Umbilical cord (tissue), 1 donor: ENCODE measurements at regions not wholly inside any gene's neighbourhood (a gene's known extent, or its start where the extent isn't known, plus 50 kb on each side); places are given as distances from the start of the nearest gene placed in this dataset.
"Not testable (repeated sequence)": the region's sequence is repeated elsewhere in the genome, so short reads cannot be mapped to it uniquely, and the experiment has no call there.

Experiments used
- DNase-seq: peaks from one replicate; pipeline ENCODE4 v3.0.0-alpha.2; 2015; ENCODE audit warnings: low spot score

DNA sequence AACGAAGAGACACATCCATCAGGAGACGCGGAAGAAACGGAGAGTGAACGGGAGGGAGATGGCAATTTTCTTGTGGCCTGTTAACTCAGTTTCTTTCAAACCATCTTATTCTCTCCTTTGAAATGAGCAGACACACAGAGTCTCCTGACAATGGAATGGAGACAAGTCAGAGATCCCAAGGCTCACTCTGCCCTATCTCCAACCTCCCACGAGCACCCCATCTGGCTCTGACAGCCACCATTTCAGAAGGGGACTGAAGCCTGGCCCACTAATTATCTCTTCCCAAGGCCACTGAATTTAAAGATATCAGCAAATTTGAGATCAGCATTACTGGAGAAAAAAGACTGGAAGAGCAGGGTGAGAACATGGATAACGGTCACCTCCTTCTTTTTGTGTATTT lies 215.6 kb downstream of the DHX15 start:
- DNase-seq, result no peak

DNA sequence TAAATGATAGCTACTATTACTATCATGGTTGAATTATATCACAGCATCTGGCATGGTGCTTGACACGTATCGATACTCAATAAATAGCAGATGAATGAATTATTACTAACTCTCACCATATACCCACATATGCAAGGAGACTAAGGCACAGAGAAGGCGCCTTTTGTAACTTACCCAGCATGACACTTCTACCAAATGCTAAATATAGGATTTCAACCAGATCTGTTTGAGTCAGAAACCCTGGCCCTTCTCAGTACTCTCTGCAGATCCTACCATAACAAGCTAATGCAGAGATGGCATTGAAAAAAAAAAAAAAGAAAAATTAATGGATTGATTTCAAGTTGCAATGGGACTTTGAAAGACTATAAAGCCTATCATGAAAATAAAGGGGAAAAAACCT lies 219.5 kb downstream of the DHX15 start:
- DNase-seq, result no peak

DNA sequence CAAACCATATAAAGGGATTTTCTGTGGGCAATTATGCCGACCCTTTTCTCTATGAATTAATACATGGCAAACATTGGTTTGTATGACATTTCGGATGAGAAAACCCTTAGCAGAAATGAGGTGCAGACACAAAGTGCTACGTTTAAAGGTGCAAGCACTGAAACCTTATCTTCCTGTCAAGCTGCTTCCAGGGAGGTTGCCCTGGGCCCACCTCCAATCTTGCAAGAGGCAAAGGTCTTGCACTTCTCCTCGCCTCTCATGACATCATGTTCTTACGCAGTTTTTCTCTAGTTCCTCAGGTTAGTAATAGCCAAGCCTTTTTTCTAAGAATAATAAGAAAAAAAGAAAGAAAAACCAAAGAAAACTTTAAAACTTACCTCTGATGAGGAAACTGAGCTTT lies 220.1 kb downstream of the DHX15 start:
- DNase-seq, result no peak

DNA sequence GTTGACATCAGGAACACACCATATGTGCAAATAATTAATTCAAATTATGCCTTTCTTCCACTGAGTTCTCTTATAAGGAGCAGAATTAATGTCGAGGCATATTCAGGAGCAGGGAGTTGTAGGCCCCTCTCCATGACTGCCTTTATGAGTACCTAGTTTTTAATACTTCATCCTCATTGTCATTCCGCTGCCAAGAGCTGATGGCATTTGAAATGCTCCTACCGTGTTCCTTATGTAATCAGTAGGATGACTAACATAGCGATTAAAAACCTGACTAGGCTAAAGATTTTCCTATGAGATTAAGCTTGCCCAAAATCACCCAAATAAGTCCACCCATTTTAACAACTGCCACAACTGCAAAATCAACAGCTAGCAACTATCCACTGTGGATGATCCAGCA lies 220.6 kb downstream of the DHX15 start:
- no peak for DNase-seq

DNA sequence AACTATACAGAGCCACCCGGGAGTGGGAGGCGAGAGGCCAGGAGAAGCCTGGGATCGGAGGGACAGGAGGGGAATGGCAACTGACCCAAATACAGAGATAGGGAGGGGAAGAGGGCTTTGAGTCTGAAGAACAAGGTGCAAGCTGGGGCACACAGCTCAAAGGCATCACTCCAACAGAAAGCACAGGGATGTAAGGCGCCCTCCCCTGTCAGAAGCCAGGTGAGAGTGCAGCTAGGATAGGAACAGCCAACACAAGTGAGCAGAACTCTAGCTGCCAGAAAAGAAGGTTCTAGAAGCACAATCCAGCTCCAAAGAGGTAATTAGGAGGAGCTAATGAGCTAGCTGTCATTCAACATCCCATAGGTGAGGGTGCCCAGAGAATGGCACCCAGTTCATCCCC lies 232.2 kb downstream of the DHX15 start:
- DNase-seq, result no peak

DNA sequence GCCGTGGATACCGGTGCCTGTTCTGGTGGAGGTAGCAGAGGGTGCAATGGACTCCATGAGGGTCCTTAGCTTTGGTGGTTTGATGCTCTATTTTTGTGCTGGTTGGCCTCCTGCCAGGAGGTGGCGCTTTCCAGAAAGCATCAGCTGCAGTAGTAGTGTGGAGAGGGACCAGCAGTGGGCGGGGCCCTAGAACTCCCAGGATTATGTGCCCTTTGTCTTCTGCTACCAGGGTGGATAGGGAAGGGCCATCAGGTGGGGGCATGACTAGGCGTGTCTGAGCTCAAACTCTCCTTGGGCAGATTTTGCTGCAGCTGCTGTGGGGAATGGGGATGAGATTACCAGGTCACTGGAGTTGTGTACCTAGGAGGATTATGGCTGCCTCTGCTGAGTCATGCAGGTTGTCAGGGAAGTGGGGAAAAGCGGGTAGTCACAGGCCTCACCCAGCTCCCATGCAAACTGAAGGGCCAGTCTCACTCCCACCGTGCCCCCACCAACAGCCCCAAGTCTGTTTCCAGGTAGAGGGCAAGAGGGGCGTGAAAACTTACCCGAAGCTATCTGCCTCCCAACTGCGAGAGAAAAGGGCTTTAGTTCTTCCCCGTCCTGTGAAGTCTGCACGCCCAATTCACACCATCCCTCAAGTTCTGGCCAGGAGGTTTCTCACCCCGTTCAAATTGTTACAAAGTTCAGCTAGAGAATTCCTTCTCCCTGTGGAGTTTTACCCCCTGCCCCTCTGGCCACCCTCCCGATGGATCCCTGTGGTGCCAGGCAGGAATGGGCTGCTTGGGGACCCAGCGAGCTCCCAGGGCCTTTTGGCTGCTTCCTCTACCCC lies 235.0 kb downstream of the DHX15 start:
- not testable (repeated sequence) for DNase-seq

DNA sequence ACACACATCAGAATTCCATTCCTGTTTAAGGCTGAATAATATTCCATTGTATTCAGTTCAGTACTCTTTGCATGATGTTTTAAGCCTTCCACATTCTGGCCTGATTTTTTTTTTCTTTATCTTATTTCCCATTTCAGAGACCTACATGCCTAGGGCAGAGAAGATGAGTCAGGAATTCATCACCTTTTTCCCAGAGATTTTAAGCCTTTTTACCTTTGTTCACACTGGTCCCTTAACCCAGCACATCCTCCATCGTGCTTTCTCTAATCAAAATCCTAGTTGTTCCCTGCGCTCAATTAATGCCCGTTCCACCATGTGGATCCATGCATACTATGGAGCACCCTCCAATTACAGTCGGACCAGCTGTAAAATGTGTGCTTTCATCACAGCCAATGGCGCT lies 245.1 kb downstream of the DHX15 start:
- no peak for DNase-seq

DNA sequence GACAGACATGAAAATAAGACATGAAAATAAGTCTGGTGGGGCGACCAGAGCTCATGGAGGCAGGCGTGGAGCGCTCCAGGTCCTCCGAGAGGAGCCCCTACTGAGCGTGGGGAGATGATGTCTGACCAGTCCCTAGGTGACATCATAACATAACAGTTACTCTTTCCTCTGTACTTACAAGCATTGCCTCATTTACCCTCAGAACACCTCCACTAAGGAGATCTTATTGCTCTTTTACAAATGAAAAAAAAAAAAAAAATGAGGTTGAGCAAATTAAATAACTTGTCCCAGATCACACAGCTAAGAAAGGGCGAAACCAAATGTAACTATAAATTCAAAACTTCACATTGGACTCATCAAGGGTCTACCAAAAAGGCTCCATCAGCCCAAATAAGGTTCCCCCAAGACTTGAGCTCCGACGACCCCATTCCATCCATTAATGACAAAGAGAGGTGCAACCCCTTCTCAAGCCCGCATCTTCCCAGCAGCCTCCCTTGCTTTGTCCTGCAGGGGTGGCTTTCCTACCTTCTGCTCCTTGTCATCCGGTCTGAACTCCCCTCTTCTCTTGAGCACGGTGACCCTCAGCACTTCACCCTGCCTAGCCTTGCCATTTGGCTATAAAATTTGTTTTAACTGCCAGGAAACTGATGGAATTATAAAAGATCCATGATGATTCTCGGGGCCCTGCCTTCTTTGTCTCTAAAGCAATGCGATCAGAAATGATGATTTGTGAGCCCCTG lies 246.7 kb downstream of the DHX15 start:
- DNase-seq, result no peak

DNA sequence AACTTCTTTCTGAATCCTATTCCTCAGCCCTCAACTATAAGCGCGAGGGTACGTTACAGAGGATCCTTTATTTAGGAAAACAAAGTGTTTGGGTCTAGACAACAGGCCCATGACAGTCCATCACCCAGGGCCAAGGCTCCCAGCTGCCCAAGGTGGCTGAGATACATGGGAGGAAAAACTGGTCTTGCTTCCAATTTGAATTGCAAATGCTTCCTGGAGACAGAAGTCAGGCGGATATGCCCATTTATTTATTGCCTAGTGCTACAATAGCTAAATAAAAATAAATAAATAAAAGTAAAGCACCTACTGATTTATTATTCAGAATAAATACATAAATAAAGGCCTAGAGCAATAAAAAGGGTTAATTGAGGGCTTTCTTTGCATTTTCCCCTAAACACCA lies 248.7 kb downstream of the DHX15 start:
- DNase-seq, result no peak

DNA sequence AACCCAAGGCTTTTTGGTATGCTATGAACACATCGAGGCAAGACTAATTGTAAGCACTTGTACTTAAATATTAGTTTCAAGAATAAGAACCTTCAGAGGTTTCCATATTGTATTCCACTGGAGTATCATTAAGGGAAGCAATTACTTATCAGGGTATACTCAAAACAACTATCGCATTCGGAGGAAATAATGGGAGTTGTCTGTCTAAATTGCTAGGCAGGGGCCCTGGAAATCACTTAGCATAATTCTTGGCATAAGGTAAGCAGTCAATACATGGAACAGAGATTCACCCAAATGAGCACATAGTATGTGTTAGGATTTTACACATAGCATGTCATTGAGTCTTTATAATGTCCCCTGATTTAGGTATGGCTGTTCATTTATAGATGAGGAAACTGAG lies 249.4 kb downstream of the DHX15 start:
- DNase-seq, result no peak

DNA sequence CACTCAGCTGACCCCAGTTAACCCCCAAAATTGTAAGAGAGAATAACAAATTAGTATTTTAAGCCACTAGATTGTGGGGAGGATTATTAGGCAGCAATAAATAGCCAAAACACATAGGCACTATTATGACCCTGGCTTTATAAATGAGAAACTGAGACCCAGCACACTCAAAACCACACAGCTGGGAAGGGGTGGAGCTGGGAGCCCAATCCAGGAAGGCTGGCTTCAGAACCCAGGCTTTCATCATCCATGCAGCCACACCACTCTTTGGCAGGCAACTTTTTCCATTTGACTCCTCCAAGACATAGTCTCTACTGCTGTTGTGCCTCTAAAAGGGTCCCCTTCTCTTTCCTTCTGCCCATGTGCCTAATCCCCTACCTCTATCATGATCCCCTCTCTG lies 253.8 kb downstream of the DHX15 start:
- no peak for DNase-seq

DNA sequence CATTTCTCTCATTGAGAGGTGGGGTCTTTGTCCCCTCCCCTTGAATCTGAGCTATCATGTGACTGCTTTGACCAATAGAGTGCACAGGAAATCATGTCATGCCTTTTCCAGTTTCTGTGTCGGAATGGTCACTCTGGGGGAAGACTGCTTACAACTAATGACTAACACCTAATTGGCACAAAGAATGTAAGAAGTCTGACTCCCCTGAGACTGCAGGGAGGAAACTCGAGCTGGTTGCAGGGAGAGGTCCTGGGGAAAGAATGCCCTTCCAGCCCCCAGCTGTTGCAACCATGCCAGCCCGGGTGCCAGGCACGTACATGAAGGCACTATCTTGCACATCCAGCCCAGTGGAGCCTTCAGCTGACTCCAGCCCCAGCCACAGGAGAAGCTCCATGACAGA lies 254.2 kb downstream of the DHX15 start:
- no peak for DNase-seq

DNA sequence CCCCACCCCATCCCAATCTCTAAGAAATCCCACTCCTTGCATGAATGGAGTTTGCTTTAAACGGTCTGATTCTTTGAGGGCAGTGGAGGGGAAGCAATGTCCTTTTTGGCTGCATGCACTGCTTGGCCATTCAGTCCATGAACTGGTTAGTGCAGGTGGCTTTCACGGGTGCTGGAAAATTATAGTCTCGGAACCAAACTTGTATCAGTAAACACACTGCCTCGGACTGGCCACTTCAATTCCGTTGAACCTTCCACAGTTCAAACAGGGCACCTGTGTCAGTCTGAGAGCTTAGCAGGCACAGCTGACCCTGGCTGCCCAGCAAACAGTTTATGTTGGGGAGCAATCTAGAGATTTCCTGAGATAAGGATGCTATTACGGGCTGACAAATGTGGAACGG lies 255.6 kb downstream of the DHX15 start:
- DNase-seq, result no peak

DNA sequence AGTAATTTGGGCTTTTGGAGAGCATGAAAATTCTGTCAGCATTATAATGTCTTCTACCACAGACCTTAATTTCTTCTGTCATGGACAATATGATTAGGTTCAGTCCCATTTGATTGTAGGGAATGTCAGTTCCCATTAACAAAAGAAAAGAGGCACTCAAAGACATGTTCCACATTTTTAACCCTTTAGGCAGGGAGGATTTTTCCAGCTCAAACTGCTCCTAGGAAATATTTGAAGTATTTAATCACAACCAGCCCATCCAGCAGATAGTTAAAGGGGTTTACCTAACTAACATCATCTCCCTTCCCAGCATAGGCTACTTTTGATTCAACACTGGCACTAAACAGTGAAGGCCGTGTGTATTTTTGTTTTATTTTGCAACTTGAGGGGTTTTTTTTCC lies 256.0 kb downstream of the DHX15 start:
- DNase-seq, result no peak

DNA sequence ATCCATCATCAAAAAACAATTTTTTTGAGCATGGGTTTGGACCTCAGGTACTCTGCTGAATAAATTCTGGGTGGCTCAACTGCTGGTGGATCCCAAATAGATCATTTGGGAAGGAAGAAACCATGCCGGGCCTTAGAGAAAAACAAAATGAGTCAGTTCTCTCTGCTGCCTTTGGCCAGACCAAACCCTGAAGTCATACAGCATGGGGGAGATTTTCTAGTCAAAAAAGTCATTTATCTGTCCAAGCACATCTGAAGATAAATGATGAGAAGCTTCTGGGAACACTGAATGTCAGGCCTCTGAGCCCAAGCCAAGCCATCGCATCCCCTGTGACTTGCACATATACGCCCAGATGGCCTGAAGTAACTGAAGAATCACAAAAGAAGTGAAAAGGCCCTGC lies 261.4 kb downstream of the DHX15 start:
- no peak for DNase-seq

DNA sequence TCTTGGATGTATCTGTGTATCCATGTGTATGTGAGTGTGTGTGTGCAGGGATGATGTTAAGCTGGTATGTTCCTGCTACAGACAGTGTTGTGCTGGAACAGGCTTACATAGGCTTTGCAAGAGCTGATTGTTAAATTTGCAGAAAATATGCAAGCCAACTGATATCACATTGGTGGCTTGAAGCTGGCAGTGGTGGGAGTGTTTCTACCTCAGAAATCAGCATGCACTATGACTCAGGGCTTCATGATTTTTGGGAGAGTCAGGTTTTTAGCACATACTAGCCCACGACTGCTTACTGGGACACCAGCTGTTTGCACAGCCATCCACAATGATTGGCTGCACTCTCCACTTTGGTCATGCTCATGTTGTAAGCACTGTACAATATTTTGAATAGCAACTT lies 261.8 kb downstream of the DHX15 start:
- DNase-seq, result peak; percentile 11

DNA sequence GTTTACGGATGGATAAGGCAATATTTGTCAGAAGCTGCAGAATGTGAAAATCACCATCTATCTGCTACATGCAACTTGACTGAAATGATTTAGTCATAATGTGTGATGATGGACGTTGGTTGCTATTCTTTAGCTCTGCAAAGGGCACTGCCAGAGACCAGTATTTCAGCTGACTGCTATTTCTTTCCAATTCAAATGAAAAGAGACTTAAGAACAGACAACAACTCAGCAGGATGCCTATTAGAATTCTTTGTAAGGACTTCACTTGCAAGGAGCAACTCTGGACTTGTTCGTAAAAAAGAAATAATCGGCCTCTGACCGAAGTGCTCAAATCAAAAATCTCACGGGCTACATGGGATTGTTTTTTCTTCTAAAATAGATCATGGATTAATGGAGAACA lies 262.7 kb downstream of the DHX15 start:
- no peak for DNase-seq

DNA sequence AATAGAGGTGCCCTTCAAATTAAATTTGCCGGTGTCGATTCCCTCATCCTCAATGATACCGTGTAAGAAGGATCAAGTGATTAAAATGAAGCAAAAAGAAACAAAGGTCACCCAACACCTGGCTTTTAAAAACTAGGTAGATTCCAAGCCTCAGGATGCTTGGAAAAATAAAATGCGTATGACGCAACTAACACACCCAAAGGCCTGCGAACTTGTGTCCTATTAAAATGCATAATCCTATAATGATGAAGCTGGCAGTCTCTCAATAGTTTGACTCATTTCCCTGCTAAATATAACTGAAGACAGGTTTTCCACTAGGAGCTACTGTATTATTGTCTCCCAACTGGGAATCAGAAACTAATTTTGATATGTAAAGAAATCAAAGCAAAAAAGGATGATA lies 263.2 kb downstream of the DHX15 start:
- no peak for DNase-seq

DNA sequence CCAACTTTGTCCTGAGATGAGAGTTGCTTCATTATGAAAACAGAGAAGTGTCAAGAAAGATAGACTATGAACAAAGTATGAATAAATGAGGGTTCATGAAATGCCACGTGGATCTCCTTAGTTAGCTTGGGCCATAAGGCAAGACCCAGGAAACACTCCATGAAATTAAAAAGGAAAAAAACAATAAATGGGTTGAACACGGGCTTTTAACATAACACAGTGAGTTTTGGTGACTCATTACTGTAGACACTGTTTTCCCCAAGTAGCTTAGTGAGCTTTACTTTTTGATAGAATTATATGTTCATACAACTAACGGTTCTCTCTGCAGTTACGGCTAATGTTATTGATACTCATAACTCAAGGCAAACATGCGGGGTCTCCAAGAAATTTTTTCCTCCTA lies 265.0 kb downstream of the DHX15 start:
- DNase-seq, result no peak

DNA sequence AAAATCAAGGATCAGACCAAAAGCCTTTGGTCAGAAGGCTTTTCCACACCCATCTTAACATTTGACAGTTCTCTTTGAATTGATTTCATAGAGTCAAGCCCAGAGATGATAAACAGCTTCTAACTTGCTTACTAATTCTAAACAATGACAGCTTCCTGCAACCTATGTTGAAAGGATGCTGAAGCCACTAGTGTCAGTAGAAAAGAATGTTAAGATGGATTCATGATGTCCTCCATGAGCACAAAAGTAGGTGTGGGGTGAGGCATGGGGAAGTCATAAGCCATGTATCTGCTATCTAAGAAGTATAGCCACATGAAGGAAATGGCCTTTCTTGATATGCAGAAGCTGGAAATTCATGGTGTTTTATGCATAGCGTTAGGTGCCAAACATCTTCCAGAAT lies 269.3 kb downstream of the DHX15 start:
- DNase-seq, result no peak

DNA sequence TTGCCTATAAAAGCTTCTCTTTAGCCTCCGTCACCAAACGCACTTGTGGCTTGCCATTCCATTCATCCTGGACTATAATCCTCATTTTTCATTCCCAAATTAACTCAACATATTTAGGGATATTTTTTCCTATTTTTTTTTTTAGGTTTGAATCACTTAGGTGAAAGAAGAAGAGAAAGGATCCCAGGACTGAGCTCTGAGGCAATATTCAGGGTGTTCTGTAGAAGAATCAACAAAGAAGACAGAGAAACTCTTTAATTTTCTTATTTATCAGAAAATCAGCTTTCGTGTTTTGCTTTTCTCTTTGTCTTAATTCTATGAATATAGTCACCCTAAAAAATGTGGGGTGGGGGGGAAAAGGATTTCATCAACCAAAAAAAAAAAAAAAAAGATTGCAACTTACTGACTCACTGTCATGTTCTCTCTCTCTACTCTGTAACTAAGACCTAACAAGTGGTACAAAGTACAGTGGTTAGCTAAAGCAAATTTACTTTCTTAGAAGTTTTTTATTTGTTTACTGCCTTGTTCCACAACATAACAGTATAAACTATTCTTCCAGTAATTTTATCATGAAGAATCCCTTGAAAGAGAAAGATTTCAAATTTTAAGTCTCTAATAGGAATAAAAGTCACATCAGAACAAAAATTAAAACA lies 272.0 kb downstream of the DHX15 start:
- DNase-seq, result no peak

DNA sequence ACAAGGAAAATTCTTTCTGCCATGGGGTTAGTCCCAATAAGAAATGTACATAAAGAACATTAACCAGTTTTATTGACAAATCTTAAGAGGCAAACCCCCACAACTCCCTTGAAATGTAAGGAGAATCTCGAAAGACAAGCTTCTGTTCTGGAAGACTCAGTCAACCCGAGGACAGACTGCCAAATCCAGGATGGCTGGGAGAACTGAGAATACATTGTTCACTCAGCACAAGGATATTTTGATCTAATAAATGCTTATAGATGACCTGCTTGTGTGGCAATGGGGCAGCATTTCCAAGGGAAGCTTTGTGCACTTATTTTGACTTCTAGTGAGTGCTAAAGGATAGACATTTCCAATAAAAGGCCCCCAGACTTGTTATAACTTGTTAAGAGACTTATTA lies 280.4 kb downstream of the DHX15 start:
- DNase-seq, result no peak

DNA sequence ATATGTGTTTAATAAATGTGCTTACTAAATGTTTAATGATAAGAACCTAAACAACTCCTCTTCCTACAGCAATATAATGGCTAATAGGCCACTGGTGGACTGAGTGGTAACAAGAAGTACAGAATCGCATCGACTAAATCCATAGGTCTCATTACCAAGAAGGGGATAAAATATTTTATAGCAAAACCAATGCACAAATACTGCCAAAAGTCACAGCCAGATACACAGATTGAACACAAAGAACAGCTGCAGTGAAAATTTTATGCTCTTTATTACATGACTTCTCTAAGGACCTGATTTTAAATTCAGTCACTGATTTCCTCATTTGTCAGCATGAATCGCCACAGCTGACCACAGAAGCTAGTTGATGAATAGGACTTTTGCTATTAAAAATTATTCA lies 285.4 kb downstream of the DHX15 start:
- DNase-seq, result no peak
